ENCODE measurements at regions not wholly inside any gene's neighbourhood (a gene's known extent, or its start where the extent isn't known, plus 50 kb on each side); places are given as distances from the start of the nearest gene placed in this dataset.

GRCh38 chr4:157885811-157886210 is 287.0 kb downstream of the GASK1B start:
- H3K9me3 Mint-ChIP-seq (ENCODE audit: unreplicated experiment) = no peaks in the 10 kb centered on the region
- no peaks in the 10 kb centered on the region for H3K36me3 ChIP-seq (ENCODE audit: control insufficient read depth, insufficient read depth, low read length)
- BruUV-seq (replicated peaks) = no TSS peak
- H3K27me3 ChIP-seq (replicated peaks; ENCODE audit: control insufficient read depth, insufficient read depth, low read length) = no peaks in the 10 kb centered on the region
- no peaks in the 10 kb centered on the region for H3K9me3 ChIP-seq
- H3K27ac Mint-ChIP-seq (ENCODE audit: unreplicated experiment) = no peak overlapping the region
- no peak for DNase-seq
- no peaks in the 10 kb centered on the region for H3K4me1 Mint-ChIP-seq (ENCODE audit: low read depth, unreplicated experiment)
- TF ChIP-seq, protein P1, sequence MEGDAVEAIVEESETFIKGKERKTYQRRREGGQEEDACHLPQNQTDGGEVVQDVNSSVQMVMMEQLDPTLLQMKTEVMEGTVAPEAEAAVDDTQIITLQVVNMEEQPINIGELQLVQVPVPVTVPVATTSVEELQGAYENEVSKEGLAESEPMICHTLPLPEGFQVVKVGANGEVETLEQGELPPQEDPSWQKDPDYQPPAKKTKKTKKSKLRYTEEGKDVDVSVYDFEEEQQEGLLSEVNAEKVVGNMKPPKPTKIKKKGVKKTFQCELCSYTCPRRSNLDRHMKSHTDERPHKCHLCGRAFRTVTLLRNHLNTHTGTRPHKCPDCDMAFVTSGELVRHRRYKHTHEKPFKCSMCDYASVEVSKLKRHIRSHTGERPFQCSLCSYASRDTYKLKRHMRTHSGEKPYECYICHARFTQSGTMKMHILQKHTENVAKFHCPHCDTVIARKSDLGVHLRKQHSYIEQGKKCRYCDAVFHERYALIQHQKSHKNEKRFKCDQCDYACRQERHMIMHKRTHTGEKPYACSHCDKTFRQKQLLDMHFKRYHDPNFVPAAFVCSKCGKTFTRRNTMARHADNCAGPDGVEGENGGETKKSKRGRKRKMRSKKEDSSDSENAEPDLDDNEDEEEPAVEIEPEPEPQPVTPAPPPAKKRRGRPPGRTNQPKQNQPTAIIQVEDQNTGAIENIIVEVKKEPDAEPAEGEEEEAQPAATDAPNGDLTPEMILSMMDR (IDR thresholded peaks at IDR 0.05; ENCODE audit: insufficient read depth in 1 of 2, low read depth in 1 of 2, low read length in 1 of 2, severe bottlenecking in 1 of 2, unreplicated experiment in 1 of 2) = no peak
- H3K27me3 Mint-ChIP-seq (ENCODE audit: insufficient read depth, unreplicated experiment) = no peaks in the 10 kb centered on the region
- H3K36me3 Mint-ChIP-seq (ENCODE audit: insufficient read depth, unreplicated experiment) = no peaks in the 10 kb centered on the region
- no peaks in the 10 kb centered on the region for H3K4me1 ChIP-seq
- H3K4me3 Mint-ChIP-seq (ENCODE audit: unreplicated experiment) = no peak overlapping the region
- H3K4me3 ChIP-seq (ENCODE audit: low read depth, low read length) = no peak overlapping the region
- ChIA-PET POLR2A (no interaction called here), CTCF (no interaction called here)
- intact Hi-C loops (cut with micrococcal nuclease; ENCODE audit: unreplicated experiment) = no loop called here

GRCh38 chr4:157882901-157883300 is 289.9 kb downstream of the GASK1B start:
- Histone ChIP-seq H3K27me3 (replicated peaks; ENCODE audit: control insufficient read depth, insufficient read depth, low read length) (no peaks in the 10 kb centered on the region), H3K9me3 (no peaks in the 10 kb centered on the region), H3K36me3 (ENCODE audit: control insufficient read depth, insufficient read depth, low read length) (no peaks in the 10 kb centered on the region), H3K4me3 (ENCODE audit: low read depth, low read length) (no peak overlapping the region), H3K4me1 (no peaks in the 10 kb centered on the region)
- Mint-ChIP-seq H3K27ac (ENCODE audit: unreplicated experiment) (no peak overlapping the region), H3K36me3 (ENCODE audit: insufficient read depth, unreplicated experiment) (no peaks in the 10 kb centered on the region), H3K9me3 (ENCODE audit: unreplicated experiment) (no peaks in the 10 kb centered on the region), H3K27me3 (ENCODE audit: insufficient read depth, unreplicated experiment) (no peaks in the 10 kb centered on the region), H3K4me3 (ENCODE audit: unreplicated experiment) (no peak overlapping the region), H3K4me1 (ENCODE audit: low read depth, unreplicated experiment) (no peaks in the 10 kb centered on the region)
- POLR2A ChIA-PET = no interaction called here
- no TSS peak for BruUV-seq (replicated peaks)
- CTCF ChIA-PET = no interaction called here
- TF ChIP-seq, protein P1 (IDR thresholded peaks at IDR 0.05; ENCODE audit: insufficient read depth in 1 of 2, low read depth in 1 of 2, low read length in 1 of 2, severe bottlenecking in 1 of 2, unreplicated experiment in 1 of 2) = no peak
- intact Hi-C loops (cut with micrococcal nuclease; ENCODE audit: unreplicated experiment) = no loop called here
- DNase-seq = no peak

DNA sequence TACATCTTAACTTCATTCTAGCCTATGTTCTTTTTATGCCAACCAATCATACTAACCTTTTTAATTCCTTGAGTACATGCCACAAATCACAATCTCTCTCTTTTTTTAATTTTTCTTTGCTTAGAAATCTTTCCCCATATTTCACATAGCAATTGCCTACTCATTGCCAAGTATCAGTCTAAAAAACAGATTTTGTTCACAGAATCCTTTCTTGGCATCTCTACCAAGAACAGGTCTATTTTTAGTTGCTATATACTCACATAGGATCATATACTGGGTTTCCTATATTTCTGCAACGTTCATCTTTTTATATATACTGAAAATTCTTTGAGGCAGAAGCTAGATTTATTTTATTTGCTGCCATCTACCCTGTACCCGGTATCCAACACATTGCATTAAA is 292.1 kb downstream of the GASK1B start:
- no peak for DNase-seq
- H3K4me1 Mint-ChIP-seq (ENCODE audit: low read depth, unreplicated experiment) = no peaks in the 10 kb centered on the region
- TF ChIP-seq, protein P1 (IDR thresholded peaks at IDR 0.05; ENCODE audit: insufficient read depth in 1 of 2, low read depth in 1 of 2, low read length in 1 of 2, severe bottlenecking in 1 of 2, unreplicated experiment in 1 of 2) = no peak
- H3K27me3 Mint-ChIP-seq (ENCODE audit: insufficient read depth, unreplicated experiment) = no peaks in the 10 kb centered on the region
- POLR2A ChIA-PET = no interaction called here
- Histone ChIP-seq H3K4me1 (no peaks in the 10 kb centered on the region), H3K36me3 (ENCODE audit: control insufficient read depth, insufficient read depth, low read length) (no peaks in the 10 kb centered on the region), H3K9me3 (no peaks in the 10 kb centered on the region), H3K4me3 (ENCODE audit: low read depth, low read length) (no peak overlapping the region), H3K27me3 (replicated peaks; ENCODE audit: control insufficient read depth, insufficient read depth, low read length) (no peaks in the 10 kb centered on the region)
- no peaks in the 10 kb centered on the region for H3K36me3 Mint-ChIP-seq (ENCODE audit: insufficient read depth, unreplicated experiment)
- no peak overlapping the region for H3K4me3 Mint-ChIP-seq (ENCODE audit: unreplicated experiment)
- no peak overlapping the region for H3K27ac Mint-ChIP-seq (ENCODE audit: unreplicated experiment)
- no TSS peak for BruUV-seq (replicated peaks)
- CTCF ChIA-PET = no interaction called here
- no peaks in the 10 kb centered on the region for H3K9me3 Mint-ChIP-seq (ENCODE audit: unreplicated experiment)
- intact Hi-C loops (cut with micrococcal nuclease; ENCODE audit: unreplicated experiment) = no loop called here
